OCI-LY7 (cell line): ENCODE measurements at regions not wholly inside any gene's neighbourhood (a gene's known extent, or its start where the extent isn't known, plus 50 kb on each side); places are given as distances from the start of the nearest gene placed in this dataset.

Experiments
- BruUV-seq: library from RNA; stranded (reverse); fragments of 400-500 nt; replicated peaks from 2 replicates; lab custom pipeline; 2021; lab: Mats Ljungman, UMichigan
- CTCF ChIA-PET: fragments of 300-600 bp; sonication (Branson Sonifier 250); formaldehyde crosslinking; loops from one replicate; lab custom pipeline; 2022; ENCODE audit warnings: antibody characterized with exemption; ENCODE audit not compliant: unreplicated experiment; lab: Charles Lee
- POLR2A ChIA-PET: fragments of 300-600 bp; sonication (Branson Sonifier 250); formaldehyde crosslinking; loops from one replicate; lab custom pipeline; 2022; ENCODE audit warnings: antibody characterized with exemption; lab: Charles Lee
- DNase-seq: peaks from one replicate; pipeline ENCODE4 v3.0.0-alpha.2; 2015; ENCODE audit warnings: low spot score
- H2AFZ ChIP-seq: fragments of 200-600 bp; sonication (generic), shearing (Covaris generic); 2 replicates; pipeline ENCODE4 v1.6.1; 2014; ENCODE audit warnings: mild to moderate bottlenecking, antibody characterized with exemption, low read length, moderate library complexity
- H3K27ac ChIP-seq: fragments of 200-600 bp; sonication (generic); 2 replicates; pipeline ENCODE4 v1.5.1; 2014; ENCODE audit warnings: mixed run types, low read depth, mild to moderate bottlenecking, moderate library complexity, low read length, inconsistent platforms; ENCODE audit not compliant: poor library complexity, severe bottlenecking
- H3K36me3 ChIP-seq: fragments of 200-600 bp; sonication (generic); 2 replicates; pipeline ENCODE4 v1.6.1; 2014; ENCODE audit warnings: mild to moderate bottlenecking, antibody characterized with exemption, low read length, moderate library complexity, mixed read lengths; ENCODE audit not compliant: insufficient read depth
- H3K4me1 ChIP-seq: fragments of 200-600 bp; sonication (generic); 2 replicates; pipeline ENCODE4 v1.5.1; 2014; ENCODE audit warnings: mild to moderate bottlenecking, low read length; ENCODE audit not compliant: insufficient read depth, poor library complexity, severe bottlenecking
- H3K4me2 ChIP-seq: fragments of 200-600 bp; sonication (generic); 2 replicates; pipeline ENCODE4 v1.6.1; 2014; ENCODE audit warnings: mild to moderate bottlenecking, low read length
- H3K4me3 ChIP-seq: fragments of 200-600 bp; sonication (generic); 2 replicates; pipeline ENCODE4 v1.5.1; 2014; ENCODE audit warnings: mild to moderate bottlenecking, low read depth, low read length; ENCODE audit not compliant: poor library complexity, severe bottlenecking
- H3K79me2 ChIP-seq: fragments of 200-600 bp; sonication (generic); 2 replicates; pipeline ENCODE4 v1.6.1; 2016; ENCODE audit warnings: low read depth, mild to moderate bottlenecking, low read length, moderate library complexity, mixed read lengths; ENCODE audit not compliant: insufficient read depth
- H3K9me2 ChIP-seq: fragments of 200-600 bp; sonication (generic); 2 replicates; pipeline ENCODE4 v1.6.1; 2016; ENCODE audit warnings: mild to moderate bottlenecking, low read length, mixed read lengths; ENCODE audit not compliant: insufficient read depth
- H3K9me3 ChIP-seq: fragments of 200-600 bp; sonication (generic); 2 replicates; pipeline ENCODE4 v1.6.1; 2014; ENCODE audit warnings: mild to moderate bottlenecking, mixed run types, low read length, mixed read lengths
- H4K20me1 ChIP-seq: fragments of 200-600 bp; sonication (generic); 2 replicates; pipeline ENCODE4 v1.6.1; 2014; ENCODE audit warnings: mild to moderate bottlenecking, antibody characterized with exemption, low read length, moderate library complexity, mixed read lengths; ENCODE audit not compliant: insufficient read depth
- EZH2phosphoT487 ChIP-seq: fragments of 200-600 bp; sonication (generic); IDR thresholded peaks from 2 replicates; pipeline ENCODE4 v1.6.1; 2018; ENCODE audit warnings: low read depth, borderline replicate concordance, mild to moderate bottlenecking, mixed run types, antibody characterized with exemption, low read length, moderate library complexity, mixed read lengths
- intact Hi-C: fragments of 100-400 bp; cut with micrococcal nuclease; formaldehyde crosslinking; loops from one replicate; pipeline ENCODE4 v1.10.0; 2022; ENCODE audit not compliant: unreplicated experiment
- TF ChIP-seq, protein P1 (sequence below): fragments of 200-600 bp; sonication (generic); conservative IDR thresholded peaks from 2 replicates; pipeline ENCODE4 v1.5.1; 2014; ENCODE audit warnings: mild to moderate bottlenecking, antibody characterized with exemption, low read length, moderate library complexity, mixed read lengths

GRCh38 chr4:27270435-27270834 is 409.8 kb downstream of the STIM2 start:
- TF ChIP-seq EZH2phosphoT487 = no peak
- TF ChIP-seq, protein P1, sequence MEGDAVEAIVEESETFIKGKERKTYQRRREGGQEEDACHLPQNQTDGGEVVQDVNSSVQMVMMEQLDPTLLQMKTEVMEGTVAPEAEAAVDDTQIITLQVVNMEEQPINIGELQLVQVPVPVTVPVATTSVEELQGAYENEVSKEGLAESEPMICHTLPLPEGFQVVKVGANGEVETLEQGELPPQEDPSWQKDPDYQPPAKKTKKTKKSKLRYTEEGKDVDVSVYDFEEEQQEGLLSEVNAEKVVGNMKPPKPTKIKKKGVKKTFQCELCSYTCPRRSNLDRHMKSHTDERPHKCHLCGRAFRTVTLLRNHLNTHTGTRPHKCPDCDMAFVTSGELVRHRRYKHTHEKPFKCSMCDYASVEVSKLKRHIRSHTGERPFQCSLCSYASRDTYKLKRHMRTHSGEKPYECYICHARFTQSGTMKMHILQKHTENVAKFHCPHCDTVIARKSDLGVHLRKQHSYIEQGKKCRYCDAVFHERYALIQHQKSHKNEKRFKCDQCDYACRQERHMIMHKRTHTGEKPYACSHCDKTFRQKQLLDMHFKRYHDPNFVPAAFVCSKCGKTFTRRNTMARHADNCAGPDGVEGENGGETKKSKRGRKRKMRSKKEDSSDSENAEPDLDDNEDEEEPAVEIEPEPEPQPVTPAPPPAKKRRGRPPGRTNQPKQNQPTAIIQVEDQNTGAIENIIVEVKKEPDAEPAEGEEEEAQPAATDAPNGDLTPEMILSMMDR = no peak
- Histone ChIP-seq H3K4me2 (no peak overlapping the region), H3K36me3 (no peaks in the 10 kb centered on the region), H3K9me2 (no peaks in the 10 kb centered on the region), H4K20me1 (no peaks in the 10 kb centered on the region), H3K9me3 (no peaks in the 10 kb centered on the region), H3K79me2 (no peaks in the 10 kb centered on the region), H2AFZ (no peak overlapping the region), H3K4me1 (no peaks in the 10 kb centered on the region), H3K27ac (no peak overlapping the region), H3K4me3 (no peak overlapping the region)
- no peak for DNase-seq
- intact Hi-C loops = no loop called here
- BruUV-seq = no TSS peak
- CTCF ChIA-PET = no interaction called here
- POLR2A ChIA-PET = no interaction called here

GRCh38 chr4:27271555-27271954 is 410.9 kb downstream of the STIM2 start:
- H4K20me1 ChIP-seq = no peaks in the 10 kb centered on the region
- CTCF ChIA-PET = no interaction called here
- H3K4me3 ChIP-seq = no peak overlapping the region
- no peak overlapping the region for H2AFZ ChIP-seq
- no peak for TF ChIP-seq EZH2phosphoT487
- TF ChIP-seq, protein P1 = no peak
- H3K36me3 ChIP-seq = no peaks in the 10 kb centered on the region
- BruUV-seq = no TSS peak
- no peaks in the 10 kb centered on the region for H3K79me2 ChIP-seq
- H3K4me1 ChIP-seq = no peaks in the 10 kb centered on the region
- H3K4me2 ChIP-seq = no peak overlapping the region
- H3K9me2 ChIP-seq = no peaks in the 10 kb centered on the region
- no peak overlapping the region for H3K27ac ChIP-seq
- H3K9me3 ChIP-seq = no peaks in the 10 kb centered on the region
- POLR2A ChIA-PET = interaction anchor here (0.5 kb wide), 1 partner anchor 64 kb away, joined by 3 read pairs; no protein-coding TSS in a partner anchor
- intact Hi-C loops = no loop called here
- DNase-seq = no peak

GRCh38 chr4:27272217-27272616 is 411.6 kb downstream of the STIM2 start:
- Histone ChIP-seq H3K79me2 (no peaks in the 10 kb centered on the region), H3K4me1 (no peaks in the 10 kb centered on the region), H3K36me3 (no peaks in the 10 kb centered on the region), H2AFZ (no peak overlapping the region), H3K9me3 (no peaks in the 10 kb centered on the region), H4K20me1 (no peaks in the 10 kb centered on the region), H3K4me3 (no peak overlapping the region), H3K9me2 (no peaks in the 10 kb centered on the region), H3K4me2 (no peak overlapping the region), H3K27ac (no peak overlapping the region)
- ChIA-PET CTCF (no interaction called here), POLR2A (interaction anchor here (0.5 to 0.6 kb wide), 2 partner anchors 65 to 1244 kb away, joined by 3 to 5 read pairs; no protein-coding TSS in a partner anchor)
- DNase-seq = no peak
- no TSS peak for BruUV-seq
- intact Hi-C loops = no loop called here
- no peak for TF ChIP-seq EZH2phosphoT487
- TF ChIP-seq, protein P1 = no peak
